HEK293 (cell line): ENCODE measurements at regions not wholly inside any gene's neighbourhood (a gene's known extent, or its start where the extent isn't known, plus 50 kb on each side); places are given as distances from the start of the nearest gene placed in this dataset.

ENCODE experiments used
- GLIS1 ChIP-seq: fragments of 450-650 bp; formaldehyde crosslinking; IDR thresholded peaks from 2 replicates; pipeline ENCODE4 v1.5.1; 2016; ENCODE audit warnings: missing biosample characterization, missing genetic modification characterization
- KLF1 ChIP-seq: fragments of 450-650 bp; formaldehyde crosslinking; IDR thresholded peaks from 2 replicates; pipeline ENCODE4 v1.5.1; 2016; ENCODE audit warnings: missing biosample characterization, missing genetic modification characterization
- KLF17 ChIP-seq: fragments of 450-650 bp; formaldehyde crosslinking; IDR thresholded peaks from 2 replicates; pipeline ENCODE4 v1.5.1; 2016; ENCODE audit warnings: missing biosample characterization, missing genetic modification characterization
- KLF7 ChIP-seq: fragments of 450-650 bp; formaldehyde crosslinking; IDR thresholded peaks from 2 replicates; pipeline ENCODE4 v1.5.1; 2016; ENCODE audit warnings: missing biosample characterization, missing genetic modification characterization, borderline replicate concordance
- KLF8 ChIP-seq: fragments of 450-650 bp; formaldehyde crosslinking; IDR thresholded peaks from 2 replicates; pipeline ENCODE4 v1.5.1; 2016; ENCODE audit warnings: missing biosample characterization, missing genetic modification characterization
- PATZ1 ChIP-seq: fragments of 450-650 bp; formaldehyde crosslinking; IDR thresholded peaks from 2 replicates; pipeline ENCODE4 v1.5.1; 2016; ENCODE audit warnings: missing biosample characterization, missing genetic modification characterization
- PRDM10 ChIP-seq: fragments of 450-650 bp; formaldehyde crosslinking; IDR thresholded peaks from 2 replicates; pipeline ENCODE4 v1.5.1; 2016; ENCODE audit warnings: missing biosample characterization, missing genetic modification characterization
- REST ChIP-seq: fragments of 450-650 bp; formaldehyde crosslinking; IDR thresholded peaks from 2 replicates; pipeline ENCODE4 v1.5.1; 2016; ENCODE audit warnings: missing biosample characterization, missing genetic modification characterization
- TSHZ1 ChIP-seq: fragments of 450-650 bp; formaldehyde crosslinking; IDR thresholded peaks from 2 replicates; pipeline ENCODE4 v1.5.1; 2016; ENCODE audit warnings: missing biosample characterization, missing genetic modification characterization, borderline replicate concordance
- YY1 ChIP-seq: fragments of 450-650 bp; formaldehyde crosslinking; IDR thresholded peaks from 2 replicates; pipeline ENCODE4 v1.5.1; 2018; ENCODE audit warnings: missing biosample characterization, missing genetic modification characterization
- ZBTB10 ChIP-seq: fragments of 450-650 bp; formaldehyde crosslinking; IDR thresholded peaks from 2 replicates; pipeline ENCODE4 v1.5.1; 2016; ENCODE audit warnings: missing biosample characterization, missing genetic modification characterization
- ZBTB48 ChIP-seq: fragments of 450-650 bp; formaldehyde crosslinking; IDR thresholded peaks from 2 replicates; pipeline ENCODE4 v1.5.1; 2016; ENCODE audit warnings: missing biosample characterization, missing genetic modification characterization
- ZEB2 ChIP-seq: fragments of 450-650 bp; formaldehyde crosslinking; IDR thresholded peaks from 2 replicates; pipeline ENCODE4 v1.5.1; 2016; ENCODE audit warnings: missing biosample characterization, missing genetic modification characterization
- ZNF10 ChIP-seq: fragments of 450-650 bp; formaldehyde crosslinking; IDR thresholded peaks from 2 replicates; pipeline ENCODE4 v1.5.1; 2017; ENCODE audit warnings: missing biosample characterization, missing genetic modification characterization
- ZNF133 ChIP-seq: fragments of 450-650 bp; formaldehyde crosslinking; IDR thresholded peaks from 2 replicates; pipeline ENCODE4 v1.5.1; 2016; ENCODE audit warnings: missing biosample characterization, missing genetic modification characterization
- ZNF223 ChIP-seq: fragments of 450-650 bp; formaldehyde crosslinking; IDR thresholded peaks from 2 replicates; pipeline ENCODE4 v1.5.1; 2016; ENCODE audit warnings: missing biosample characterization, missing genetic modification characterization
- ZNF239 ChIP-seq: fragments of 450-650 bp; formaldehyde crosslinking; IDR thresholded peaks from 2 replicates; pipeline ENCODE4 v1.5.1; 2016; ENCODE audit warnings: missing biosample characterization, missing genetic modification characterization
- ZNF24 ChIP-seq: fragments of 450-650 bp; formaldehyde crosslinking; IDR thresholded peaks from 2 replicates; pipeline ENCODE4 v1.5.1; 2016; ENCODE audit warnings: missing biosample characterization, missing genetic modification characterization
- ZNF433 ChIP-seq: fragments of 450-650 bp; formaldehyde crosslinking; IDR thresholded peaks from 2 replicates; pipeline ENCODE4 v1.5.1; 2016; ENCODE audit warnings: missing biosample characterization, missing genetic modification characterization, low read depth
- ZNF629 ChIP-seq: fragments of 450-650 bp; formaldehyde crosslinking; IDR thresholded peaks from 2 replicates; pipeline ENCODE4 v1.5.1; 2017; ENCODE audit warnings: missing biosample characterization, missing genetic modification characterization
- ZNF776 ChIP-seq: fragments of 450-650 bp; formaldehyde crosslinking; IDR thresholded peaks from 2 replicates; pipeline ENCODE4 v1.5.0; 2017; ENCODE audit warnings: missing biosample characterization, missing genetic modification characterization, borderline replicate concordance

- TF ChIP-seq PRDM10 (tag by site-specific recombination) (peak; percentile 71; the same call in 1 of the 2 replicates), ZNF133 (tag by site-specific recombination) (peak; percentile 44; the same call in 1 of the 2 replicates), REST (tag by site-specific recombination) (no peak), KLF7 (tag by site-specific recombination) (no peak), ZNF629 (no peak), ZBTB48 (tag by site-specific recombination) (no peak), ZNF223 (tag by site-specific recombination) (no peak), ZEB2 (tag by site-specific recombination) (no peak), ZNF24 (tag by site-specific recombination) (no peak), PATZ1 (tag by site-specific recombination) (peak; percentile 50), ZBTB10 (tag by site-specific recombination) (no peak), KLF8 (tag by site-specific recombination) (no peak), ZNF776 (tag by site-specific recombination) (no peak), TSHZ1 (no peak), YY1 (tag by site-specific recombination) (no peak), KLF17 (tag by site-specific recombination) (no peak), ZNF239 (tag by site-specific recombination) (no peak), ZNF10 (no peak), ZNF433 (tag by site-specific recombination) (no peak), GLIS1 (tag by site-specific recombination) (peak; percentile 85), KLF1 (tag by site-specific recombination) (peak; percentile 86)
Observed at GRCh38 chr2:9703085-9703678, 72.4 kb upstream of the YWHAQ start (continued).
